ENCODE measurements at regions not wholly inside any gene's neighbourhood (a gene's known extent, or its start where the extent isn't known, plus 50 kb on each side); places are given as distances from the start of the nearest gene placed in this dataset.

GRCh38 chr1:60681095-60681860 is 401.1 kb upstream of the NFIA start:
- TF ChIP-seq, protein P1, sequence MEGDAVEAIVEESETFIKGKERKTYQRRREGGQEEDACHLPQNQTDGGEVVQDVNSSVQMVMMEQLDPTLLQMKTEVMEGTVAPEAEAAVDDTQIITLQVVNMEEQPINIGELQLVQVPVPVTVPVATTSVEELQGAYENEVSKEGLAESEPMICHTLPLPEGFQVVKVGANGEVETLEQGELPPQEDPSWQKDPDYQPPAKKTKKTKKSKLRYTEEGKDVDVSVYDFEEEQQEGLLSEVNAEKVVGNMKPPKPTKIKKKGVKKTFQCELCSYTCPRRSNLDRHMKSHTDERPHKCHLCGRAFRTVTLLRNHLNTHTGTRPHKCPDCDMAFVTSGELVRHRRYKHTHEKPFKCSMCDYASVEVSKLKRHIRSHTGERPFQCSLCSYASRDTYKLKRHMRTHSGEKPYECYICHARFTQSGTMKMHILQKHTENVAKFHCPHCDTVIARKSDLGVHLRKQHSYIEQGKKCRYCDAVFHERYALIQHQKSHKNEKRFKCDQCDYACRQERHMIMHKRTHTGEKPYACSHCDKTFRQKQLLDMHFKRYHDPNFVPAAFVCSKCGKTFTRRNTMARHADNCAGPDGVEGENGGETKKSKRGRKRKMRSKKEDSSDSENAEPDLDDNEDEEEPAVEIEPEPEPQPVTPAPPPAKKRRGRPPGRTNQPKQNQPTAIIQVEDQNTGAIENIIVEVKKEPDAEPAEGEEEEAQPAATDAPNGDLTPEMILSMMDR (IDR thresholded peaks at IDR 0.05) = no peak

GRCh38 chr1:60679524-60680375 is 402.6 kb upstream of the NFIA start:
- TF ChIP-seq, protein P1 (IDR thresholded peaks at IDR 0.05) = no peak

DNA sequence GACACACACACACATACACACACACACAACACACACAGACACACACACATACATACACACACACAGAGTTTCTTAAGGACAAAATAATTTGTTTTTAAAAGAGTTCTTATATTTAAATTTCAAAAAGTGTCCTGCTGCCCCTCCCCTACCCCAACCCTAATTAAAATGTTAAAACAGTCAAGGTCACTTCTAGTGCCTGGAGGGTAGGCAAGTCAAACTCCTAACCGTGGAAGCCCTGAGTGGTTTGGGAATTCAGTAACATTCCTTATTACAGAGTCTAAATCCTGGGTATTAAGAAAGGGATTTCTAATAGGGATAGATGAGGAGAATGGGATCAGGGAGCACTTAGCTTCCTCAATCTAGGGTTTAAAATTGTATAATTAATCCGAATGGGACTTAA is 403.6 kb upstream of the NFIA start:
- TF ChIP-seq, protein P1 (IDR thresholded peaks at IDR 0.05) = no peak

GRCh38 chr1:60678391-60678790 is 404.0 kb upstream of the NFIA start:
- TF ChIP-seq, protein P1 (IDR thresholded peaks at IDR 0.05) = no peak

DNA sequence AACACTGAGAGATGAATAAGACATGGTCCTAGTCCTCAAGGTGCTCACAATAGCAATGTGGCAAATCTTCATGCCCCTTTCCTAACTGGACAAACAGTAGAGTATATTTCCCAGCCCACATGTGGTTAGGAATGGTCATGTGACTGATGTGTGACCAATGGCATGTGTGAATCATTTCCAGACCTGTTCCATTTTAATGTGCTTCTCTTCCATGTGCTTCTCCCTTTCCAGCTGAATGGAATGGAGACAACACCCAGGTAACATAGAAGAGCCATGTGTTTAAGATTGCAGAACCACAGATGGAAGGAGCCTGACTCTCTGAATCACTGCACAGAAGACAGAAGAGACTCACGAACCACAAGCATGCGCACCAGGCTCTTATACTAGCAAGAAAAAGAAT is 409.9 kb upstream of the NFIA start:
- TF ChIP-seq, protein P1 (IDR thresholded peaks at IDR 0.05) = no peak

- TF ChIP-seq, protein P1 (IDR thresholded peaks at IDR 0.05) = no peak
Observed at GRCh38 chr1:60670302-60670701, 412.1 kb upstream of the NFIA start.

GRCh38 chr1:60668585-60668984 is 413.8 kb upstream of the NFIA start:
- TF ChIP-seq, protein P1 (IDR thresholded peaks at IDR 0.05) = no peak
